Thoracic aorta (tissue), 2 donors: ENCODE measurements at regions not wholly inside any gene's neighbourhood (a gene's known extent, or its start where the extent isn't known, plus 50 kb on each side); places are given as distances from the start of the nearest gene placed in this dataset.

ENCODE experiments used
- ATAC-seq: fragments of 150-250 bp; one replicate; pipeline ENCODE4 v1.8.0; 2017; ENCODE audit warnings: low read depth; ENCODE audit not compliant: insufficient number of reproducible peaks, low FRiP score
- DNase-seq: peaks from one replicate; pipeline ENCODE4 v3.0.0-alpha.2; 2020; ENCODE audit warnings: low spot score
- H3K27ac ChIP-seq, 2 donors: fragments of 200-600 bp; sonication (generic); 1 replicate in 1 of 2; 2 replicates in 1 of 2; pipeline ENCODE4 v1.5.1; 2016; ENCODE audit warnings: mild to moderate bottlenecking in 2 of 2, moderate library complexity in 2 of 2
- H3K27me3 ChIP-seq: fragments of 200-600 bp; sonication (generic); replicated peaks from 2 replicates; pipeline ENCODE4 v1.6.0; 2016; ENCODE audit warnings: mild to moderate bottlenecking; ENCODE audit not compliant: insufficient read depth
- H3K36me3 ChIP-seq: fragments of 200-600 bp; sonication (generic); one replicate; pipeline ENCODE4 v1.5.1; 2016
- H3K4me1 ChIP-seq, 2 donors: fragments of 200-600 bp; sonication (generic); 1 replicate in 1 of 2; 2 replicates in 1 of 2; pipeline versions ENCODE4 v1.5.1 to v1.6.0; 2016; ENCODE audit warnings: low read depth in 2 of 2, mild to moderate bottlenecking in 1 of 2; ENCODE audit not compliant: control insufficient read depth in 1 of 2
- H3K4me3 ChIP-seq: fragments of 200-600 bp; sonication (generic); 2 replicates; pipeline ENCODE4 v1.5.1; 2016; ENCODE audit warnings: mild to moderate bottlenecking
- H3K9me3 ChIP-seq: fragments of 200-600 bp; sonication (generic); 2 replicates; pipeline ENCODE4 v1.5.1; 2016
- TF ChIP-seq, protein P1 (sequence below): fragments of 200-600 bp; sonication (generic); IDR thresholded peaks from one replicate; pipeline ENCODE4 v1.5.1; 2019; ENCODE audit warnings: antibody characterized with exemption

DNA sequence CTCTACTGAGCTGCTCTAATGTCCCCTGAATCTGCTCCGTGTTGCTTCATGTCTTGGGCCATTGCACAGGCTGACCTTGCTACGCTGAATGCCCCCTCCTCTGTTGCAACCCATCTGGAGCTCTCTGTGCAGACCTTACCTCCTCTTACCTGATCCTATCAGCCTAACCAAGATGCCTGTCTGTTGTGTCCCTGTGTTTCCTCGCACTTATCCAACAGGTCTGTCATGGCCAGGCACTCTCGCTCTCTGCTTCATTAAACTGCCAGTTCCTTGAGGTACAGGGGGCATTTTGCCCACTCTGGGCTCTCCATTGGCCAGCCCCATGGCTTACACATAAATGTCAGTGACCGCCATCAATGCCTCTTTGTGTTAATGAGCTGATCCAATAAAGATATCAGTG is 277.7 kb upstream of the TSHZ3 start:
- DNase-seq (no peak), ATAC-seq (no peak)
- Histone ChIP-seq H3K4me3 (no peak overlapping the region), H3K36me3 (no peaks in the 10 kb centered on the region), H3K4me1 (no peaks in the 10 kb centered on the region), H3K27me3 (no peaks in the 10 kb centered on the region), H3K9me3 (no peaks in the 10 kb centered on the region), H3K27ac (no peak overlapping the region)
- TF ChIP-seq, protein P1, sequence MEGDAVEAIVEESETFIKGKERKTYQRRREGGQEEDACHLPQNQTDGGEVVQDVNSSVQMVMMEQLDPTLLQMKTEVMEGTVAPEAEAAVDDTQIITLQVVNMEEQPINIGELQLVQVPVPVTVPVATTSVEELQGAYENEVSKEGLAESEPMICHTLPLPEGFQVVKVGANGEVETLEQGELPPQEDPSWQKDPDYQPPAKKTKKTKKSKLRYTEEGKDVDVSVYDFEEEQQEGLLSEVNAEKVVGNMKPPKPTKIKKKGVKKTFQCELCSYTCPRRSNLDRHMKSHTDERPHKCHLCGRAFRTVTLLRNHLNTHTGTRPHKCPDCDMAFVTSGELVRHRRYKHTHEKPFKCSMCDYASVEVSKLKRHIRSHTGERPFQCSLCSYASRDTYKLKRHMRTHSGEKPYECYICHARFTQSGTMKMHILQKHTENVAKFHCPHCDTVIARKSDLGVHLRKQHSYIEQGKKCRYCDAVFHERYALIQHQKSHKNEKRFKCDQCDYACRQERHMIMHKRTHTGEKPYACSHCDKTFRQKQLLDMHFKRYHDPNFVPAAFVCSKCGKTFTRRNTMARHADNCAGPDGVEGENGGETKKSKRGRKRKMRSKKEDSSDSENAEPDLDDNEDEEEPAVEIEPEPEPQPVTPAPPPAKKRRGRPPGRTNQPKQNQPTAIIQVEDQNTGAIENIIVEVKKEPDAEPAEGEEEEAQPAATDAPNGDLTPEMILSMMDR, result no peak

DNA sequence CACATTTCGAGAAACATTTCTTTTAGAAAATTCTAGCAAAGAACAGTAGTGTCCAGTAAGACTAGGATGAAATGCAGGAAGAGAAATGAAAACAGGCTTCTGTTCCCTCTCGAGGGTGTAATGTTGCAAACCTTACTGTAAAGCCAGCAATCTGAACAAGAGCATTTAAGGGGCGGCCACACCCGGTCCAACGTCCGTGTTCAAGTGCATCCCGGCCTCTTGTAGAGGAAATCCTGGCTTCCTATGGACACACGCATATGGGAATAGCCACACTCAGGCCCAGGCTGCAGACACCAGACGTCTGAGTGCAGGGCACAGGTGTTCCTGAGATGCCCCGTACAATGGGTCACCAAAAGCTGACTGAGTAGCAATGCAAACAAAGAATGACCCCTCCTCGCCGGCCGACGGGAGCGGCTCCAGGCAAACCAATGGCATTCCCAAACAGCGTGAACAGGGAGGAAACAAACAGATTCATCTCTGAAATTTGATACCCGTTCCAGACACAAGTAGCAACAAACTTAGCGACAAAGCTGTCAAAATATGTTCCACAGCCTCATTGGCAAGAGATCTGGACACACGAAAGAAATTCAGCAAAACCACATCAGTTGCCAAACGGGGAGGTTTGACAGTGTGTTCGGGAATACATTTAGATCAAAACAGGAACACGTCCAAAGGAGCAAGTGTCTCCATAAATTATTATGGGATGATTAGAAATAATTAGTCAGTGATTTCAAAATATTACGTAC is 278.6 kb upstream of the TSHZ3 start:
- no peak overlapping the region for H3K4me3 ChIP-seq
- no peaks in the 10 kb centered on the region for H3K27me3 ChIP-seq
- no peaks in the 10 kb centered on the region for H3K4me1 ChIP-seq
- H3K27ac ChIP-seq, result no peak overlapping the region
- H3K9me3 ChIP-seq, result no peaks in the 10 kb centered on the region
- ATAC-seq (no peak), DNase-seq (no peak)
- H3K36me3 ChIP-seq, result no peaks in the 10 kb centered on the region
- TF ChIP-seq, protein P1, result no peak

DNA sequence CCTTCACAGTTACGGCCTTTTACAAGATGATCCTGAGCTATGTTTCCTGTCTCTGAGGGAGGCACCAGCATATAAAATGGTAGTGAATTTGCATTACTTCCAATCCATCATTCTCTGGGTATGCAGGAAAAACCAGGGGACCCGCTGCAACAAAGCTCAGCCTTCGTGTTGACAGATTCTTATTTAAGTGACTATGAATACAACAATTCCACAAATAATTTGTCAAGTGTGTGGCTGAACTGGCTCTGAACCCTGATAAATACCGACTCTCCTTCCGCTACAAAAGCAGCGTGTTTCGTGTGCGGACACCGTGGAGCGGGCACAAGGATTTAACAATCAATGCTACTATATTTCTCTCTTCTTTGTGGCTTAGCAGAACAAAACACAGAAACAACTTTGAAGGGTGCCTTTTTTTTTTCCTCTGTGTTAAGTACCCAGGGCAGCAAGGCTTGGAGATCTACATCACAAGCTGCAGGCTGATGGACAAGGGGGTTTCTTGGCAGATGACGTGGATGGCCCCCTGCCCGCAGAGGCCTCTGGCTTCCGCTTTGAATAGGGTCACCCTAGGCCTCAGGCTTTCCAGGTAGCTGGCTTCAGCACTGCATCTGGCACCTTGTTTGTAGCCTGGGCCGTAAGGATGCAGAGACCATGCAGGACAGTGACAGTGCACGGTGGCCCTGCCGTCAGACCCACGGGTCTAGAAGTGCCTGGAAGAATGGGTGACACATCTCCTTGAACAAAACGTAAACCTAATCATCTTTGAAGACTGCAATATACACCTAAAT is 280.5 kb upstream of the TSHZ3 start:
- TF ChIP-seq, protein P1, result no peak
- ATAC-seq, result no peak

DNA sequence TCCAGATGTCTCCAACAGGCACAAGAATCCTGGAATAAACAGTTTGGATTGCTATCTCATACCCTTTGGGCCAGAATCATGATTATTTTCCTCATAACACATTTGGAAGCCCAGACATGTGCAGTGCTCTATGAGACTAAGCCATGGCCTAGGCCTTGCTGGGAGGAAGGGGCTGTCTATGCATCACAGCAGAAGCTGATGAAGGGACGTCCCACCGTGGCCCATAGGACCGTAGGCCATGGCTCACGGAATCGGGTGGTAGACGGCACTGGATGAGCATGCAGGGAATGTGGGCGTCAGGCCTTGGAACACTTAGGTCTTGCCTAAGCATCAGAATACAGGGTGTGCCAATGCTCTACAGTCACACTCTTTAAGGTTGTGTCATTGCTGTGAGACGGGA is 283.8 kb upstream of the TSHZ3 start:
- Histone ChIP-seq H3K4me1 (no peaks in the 10 kb centered on the region), H3K4me3 (no peak overlapping the region), H3K27me3 (no peaks in the 10 kb centered on the region), H3K9me3 (no peaks in the 10 kb centered on the region), H3K27ac (no peak overlapping the region), H3K36me3 (no peaks in the 10 kb centered on the region)
- TF ChIP-seq, protein P1, result no peak
- ATAC-seq, result no peak
- DNase-seq, result no peak

More for the DNA sequence above, 280.5 kb upstream of the TSHZ3 start:
- Histone ChIP-seq H3K27me3 (no peaks in the 10 kb centered on the region), H3K9me3 (no peaks in the 10 kb centered on the region), H3K27ac (no peak overlapping the region), H3K4me1 (no peaks in the 10 kb centered on the region), H3K4me3 (no peak overlapping the region), H3K36me3 (no peaks in the 10 kb centered on the region)
- DNase-seq, result no peak

DNA sequence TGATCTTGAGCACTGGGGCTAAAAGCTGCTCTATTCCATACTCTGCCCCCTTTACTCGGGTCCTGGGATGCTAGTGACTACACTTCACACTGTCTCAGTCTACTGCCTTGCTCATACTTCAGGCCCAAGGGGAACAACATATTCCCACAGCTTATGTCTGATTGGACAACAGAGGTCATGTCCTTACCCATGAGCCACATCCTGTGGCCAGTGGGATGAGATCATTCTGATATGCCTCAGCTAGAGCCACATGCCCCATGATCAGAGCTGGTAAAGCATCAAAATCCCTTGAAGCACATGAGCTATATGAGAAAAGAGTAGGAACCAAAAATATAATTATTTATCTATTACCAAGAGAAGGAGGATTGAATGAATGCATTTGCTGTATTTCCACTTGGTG is 290.1 kb upstream of the TSHZ3 start:
- TF ChIP-seq, protein P1, result no peak
- Histone ChIP-seq H3K4me1 (no peaks in the 10 kb centered on the region), H3K27me3 (no peaks in the 10 kb centered on the region), H3K4me3 (no peak overlapping the region), H3K27ac (no peak overlapping the region), H3K9me3 (no peaks in the 10 kb centered on the region), H3K36me3 (no peaks in the 10 kb centered on the region)
- ATAC-seq, result no peak
- DNase-seq, result no peak
